GM19351 (cell line): ENCODE measurements at regions not wholly inside any gene's neighbourhood (a gene's known extent, or its start where the extent isn't known, plus 50 kb on each side); places are given as distances from the start of the nearest gene placed in this dataset.

Experiments used
- ATAC-seq: cut with Tn5 transposase; IDR thresholded peaks from one replicate; pipeline ENCODE4 v1.9.1; 2021; ENCODE audit warnings: mild to moderate bottlenecking, moderate library complexity; ENCODE audit not compliant: unreplicated experiment

- ATAC-seq = no peak
These were observed 371.6 kb downstream of the EIPR1 start for GRCh38 chr2:3005859-3006501.

DNA sequence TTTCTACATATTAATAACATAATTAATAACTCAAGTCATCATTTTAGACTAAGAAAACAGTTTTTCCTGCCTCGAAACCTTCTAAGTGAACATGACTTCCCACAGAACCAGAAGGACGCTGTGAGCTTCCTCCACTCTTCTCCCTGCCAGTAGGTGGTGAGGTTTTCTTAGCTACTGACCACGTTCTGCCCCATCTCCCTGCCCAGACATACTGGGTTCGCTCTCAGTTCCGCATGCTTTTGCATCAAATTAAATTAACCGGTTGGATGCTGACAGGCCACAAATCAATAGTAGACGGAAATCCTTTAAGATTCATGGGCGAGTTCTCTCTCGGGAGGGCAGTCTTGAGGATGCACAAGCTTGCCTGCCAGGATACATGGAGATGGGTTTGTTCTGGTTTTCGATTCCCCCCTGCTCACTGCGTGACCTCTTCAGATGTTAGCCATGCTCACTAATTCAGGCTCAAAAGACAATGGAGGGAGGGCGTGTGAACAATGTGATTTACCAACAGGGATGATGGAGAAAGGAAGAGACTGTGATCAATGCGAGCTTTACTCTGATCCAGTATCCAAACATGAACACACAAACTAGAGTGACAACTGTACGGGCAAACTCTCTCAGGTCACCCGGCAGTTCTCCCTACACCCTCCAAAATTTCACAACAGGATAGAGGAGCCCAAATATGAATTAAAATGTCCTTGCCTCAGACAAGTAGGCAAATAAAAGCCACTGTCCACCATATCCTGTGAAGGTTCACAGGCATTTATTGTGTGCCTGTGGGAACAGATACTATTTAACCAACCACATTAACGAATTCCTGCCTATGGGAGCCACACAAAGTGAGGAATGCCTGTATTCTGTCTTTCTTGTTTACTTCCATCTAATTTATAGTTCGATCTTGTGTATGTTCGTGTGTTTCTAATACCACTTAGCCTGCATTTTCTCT is 375.7 kb downstream of the EIPR1 start:
- no peak for ATAC-seq

- ATAC-seq = no peak
These were observed 376.6 kb downstream of the EIPR1 start for GRCh38 chr2:3000968-3001367.

DNA sequence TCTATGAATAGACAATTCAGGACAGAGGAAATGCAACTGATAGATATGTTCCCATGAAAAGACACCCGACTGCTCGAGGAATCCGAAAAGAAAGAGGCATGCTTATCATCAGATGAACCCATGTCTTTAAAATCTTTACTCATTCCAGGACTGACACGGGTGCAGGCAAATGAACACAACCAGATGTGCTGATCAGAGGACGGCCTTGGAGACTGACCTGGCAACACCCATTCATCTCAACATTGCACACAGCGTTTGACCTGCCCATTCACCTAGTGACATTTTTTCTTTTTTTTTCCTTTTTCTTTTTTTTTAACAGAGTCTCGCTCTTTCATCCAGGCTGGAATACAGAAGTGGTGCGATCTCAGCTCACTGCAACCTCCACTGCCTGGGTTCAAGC is 377.5 kb downstream of the EIPR1 start:
- ATAC-seq = no peak

DNA sequence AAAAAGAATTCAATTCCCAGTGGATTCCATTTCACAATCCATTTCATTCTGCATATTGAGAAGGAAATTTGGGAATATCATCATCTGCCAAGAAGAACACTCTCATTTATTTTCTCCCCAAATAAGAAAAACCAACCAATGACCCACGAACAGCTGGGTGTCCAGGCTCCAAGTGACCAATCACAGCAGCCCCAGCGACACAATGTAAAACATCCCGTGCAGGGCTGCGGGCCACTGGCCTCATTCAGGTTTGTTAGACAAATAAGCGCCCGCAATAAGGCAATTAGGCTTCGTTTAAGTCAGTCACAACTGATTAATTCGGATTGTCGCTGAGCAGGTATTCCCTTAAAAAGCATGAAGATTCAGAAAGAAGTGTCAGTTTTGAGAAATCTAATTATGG is 378.6 kb downstream of the EIPR1 start:
- ATAC-seq = no peak

GRCh38 chr2:2993172-2993692 is 384.4 kb downstream of the EIPR1 start:
- ATAC-seq = no peak

DNA sequence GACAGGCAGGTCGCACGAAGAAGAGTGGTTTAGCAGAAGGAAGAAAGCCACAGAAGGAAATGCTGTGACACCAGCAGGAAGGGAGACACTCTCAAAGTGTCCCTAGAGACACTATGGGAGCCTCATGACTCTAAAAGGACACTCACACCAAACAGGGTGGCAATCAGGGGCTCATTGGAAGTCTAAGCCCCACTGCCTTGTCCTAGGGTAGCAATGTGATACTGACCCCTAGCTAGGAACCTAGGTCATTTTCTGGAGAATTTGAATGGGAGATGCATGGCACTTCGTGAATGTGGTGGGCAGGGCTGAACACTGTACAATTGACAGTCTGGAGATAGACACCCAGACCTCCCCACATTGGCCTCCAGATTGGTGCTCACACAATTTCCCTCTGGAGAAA is 385.0 kb downstream of the EIPR1 start:
- ATAC-seq = no peak

DNA sequence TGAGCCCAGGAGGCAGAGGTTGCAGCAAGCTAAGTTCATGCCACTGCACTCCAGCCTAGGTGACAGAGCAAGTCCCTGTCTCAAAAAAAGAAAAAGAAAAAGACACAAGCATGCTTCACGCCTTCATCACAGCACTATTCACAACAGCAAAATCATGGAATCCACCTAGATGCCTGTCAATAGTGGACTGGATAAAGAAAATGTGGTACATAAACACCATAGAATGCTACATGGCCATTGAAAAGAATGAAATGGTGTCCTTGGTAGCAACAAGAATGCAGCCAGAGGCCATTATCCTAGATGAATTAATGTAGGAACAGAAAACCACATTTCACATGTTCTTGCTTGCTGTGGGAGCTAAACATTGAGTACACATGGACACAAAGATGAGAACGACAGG is 392.6 kb downstream of the EIPR1 start:
- ATAC-seq = no peak

DNA sequence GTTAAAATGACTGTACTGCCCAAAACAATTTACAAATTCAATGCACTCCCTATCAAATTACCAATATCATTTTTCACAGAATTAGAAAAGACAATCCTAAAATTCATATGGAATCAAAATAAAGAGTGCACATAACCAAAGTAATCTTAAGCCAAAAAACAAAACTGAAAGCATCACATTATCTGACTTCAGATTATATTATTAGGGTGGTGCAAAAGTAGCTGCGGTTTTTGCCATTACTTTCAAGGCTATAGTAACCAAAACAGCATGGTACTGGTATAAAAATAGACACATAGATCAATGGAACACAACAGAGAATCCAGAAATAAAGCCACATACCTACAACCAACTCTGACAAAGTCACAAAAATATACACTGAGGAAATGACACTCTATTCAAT is 396.6 kb downstream of the EIPR1 start:
- peak; percentile 72 for ATAC-seq

DNA sequence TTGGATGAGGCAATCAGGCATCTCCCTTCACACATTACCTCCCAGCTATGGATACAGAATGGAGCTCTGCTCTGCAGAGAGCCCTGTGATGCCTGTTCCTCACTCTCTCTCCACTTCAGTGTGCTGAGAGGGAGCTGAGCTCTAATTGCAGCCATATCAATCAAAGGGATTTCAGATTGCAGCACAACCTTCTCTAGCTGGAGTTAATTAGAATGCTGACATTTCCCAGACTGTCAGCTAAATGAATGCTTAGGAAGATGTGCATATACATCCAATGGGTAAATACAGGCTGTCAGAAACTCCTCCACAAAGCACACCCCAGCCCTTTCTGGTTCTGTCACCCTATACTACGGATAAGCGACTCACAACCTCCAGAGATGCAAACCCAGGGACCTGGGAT is 402.6 kb downstream of the EIPR1 start:
- ATAC-seq = no peak

- ATAC-seq = no peak
These were observed 417.0 kb downstream of the EIPR1 start for GRCh38 chr2:2960441-2961133.

DNA sequence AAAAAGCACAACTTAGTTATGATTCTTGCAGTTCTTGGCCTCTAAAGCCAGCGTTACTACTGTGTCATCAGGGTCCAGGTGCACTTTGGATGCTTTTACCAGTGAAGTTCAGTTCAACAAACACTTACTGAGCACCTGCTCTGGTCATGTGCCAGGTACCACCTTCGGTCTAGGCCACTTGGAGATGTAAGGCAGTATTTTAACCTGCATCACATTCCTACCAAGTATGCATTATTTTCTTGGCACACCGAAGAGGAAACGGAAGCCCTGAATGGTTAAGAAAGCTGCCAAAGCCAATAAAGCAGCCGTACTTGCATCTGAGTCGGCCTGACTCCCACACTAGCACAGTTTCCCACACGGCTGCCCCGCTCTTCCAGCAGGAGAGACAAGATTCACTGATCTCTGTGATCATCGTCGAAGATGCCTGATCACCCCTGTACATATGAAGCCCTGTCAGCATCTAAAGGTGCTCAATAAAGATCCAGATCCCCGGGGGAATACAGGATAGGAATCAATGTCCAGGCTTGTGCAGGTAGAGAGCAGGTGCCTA is 427.1 kb downstream of the EIPR1 start:
- no peak for ATAC-seq

- ATAC-seq = no peak
These were observed 430.2 kb downstream of the EIPR1 start for GRCh38 chr2:2947406-2947805.

DNA sequence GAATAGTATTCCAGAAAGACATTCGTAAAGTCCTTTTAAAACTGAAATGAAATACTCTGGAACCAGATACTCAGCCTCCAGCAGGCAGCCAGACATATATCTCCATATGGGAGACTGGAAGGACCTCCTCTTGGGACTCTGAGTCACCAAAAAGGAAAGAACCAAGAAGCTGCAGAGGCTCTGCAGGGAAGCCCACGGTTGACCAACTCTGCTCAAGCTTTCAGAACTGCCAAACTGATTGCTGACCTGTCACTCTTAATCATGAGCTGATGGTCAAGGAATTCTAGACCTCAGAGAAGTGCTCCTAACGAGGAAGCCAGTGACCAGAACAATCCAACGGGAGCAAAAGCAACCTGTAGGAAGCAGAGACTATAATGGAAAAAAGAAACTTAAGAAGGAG is 434.7 kb downstream of the EIPR1 start:
- ATAC-seq = no peak

GRCh38 chr2:2942225-2942624 is 435.4 kb downstream of the EIPR1 start:
- ATAC-seq = no peak

DNA sequence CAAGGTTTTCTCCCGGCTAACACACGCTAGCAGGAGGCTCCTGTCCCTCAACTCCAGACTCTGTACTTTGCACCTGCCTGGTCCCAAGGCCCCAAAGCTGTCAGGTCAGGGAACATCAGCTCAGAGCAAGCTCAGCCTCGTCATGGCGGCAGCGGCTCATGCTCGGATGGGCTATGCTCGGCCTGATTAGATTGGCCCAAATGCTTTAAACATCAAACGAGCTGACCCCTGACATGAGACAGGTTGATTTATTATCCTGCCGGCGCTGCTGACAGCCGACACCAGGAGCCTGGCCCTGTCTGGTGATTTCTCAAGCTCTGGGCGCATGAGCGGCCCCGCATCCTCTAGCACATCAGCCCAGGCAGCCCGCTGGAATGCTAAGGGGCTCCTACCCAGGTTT is 436.4 kb downstream of the EIPR1 start:
- no peak for ATAC-seq

GRCh38 chr2:2940702-2941101 is 436.9 kb downstream of the EIPR1 start:
- no peak for ATAC-seq

GRCh38 chr2:2940061-2940460 is 437.6 kb downstream of the EIPR1 start:
- no peak for ATAC-seq

DNA sequence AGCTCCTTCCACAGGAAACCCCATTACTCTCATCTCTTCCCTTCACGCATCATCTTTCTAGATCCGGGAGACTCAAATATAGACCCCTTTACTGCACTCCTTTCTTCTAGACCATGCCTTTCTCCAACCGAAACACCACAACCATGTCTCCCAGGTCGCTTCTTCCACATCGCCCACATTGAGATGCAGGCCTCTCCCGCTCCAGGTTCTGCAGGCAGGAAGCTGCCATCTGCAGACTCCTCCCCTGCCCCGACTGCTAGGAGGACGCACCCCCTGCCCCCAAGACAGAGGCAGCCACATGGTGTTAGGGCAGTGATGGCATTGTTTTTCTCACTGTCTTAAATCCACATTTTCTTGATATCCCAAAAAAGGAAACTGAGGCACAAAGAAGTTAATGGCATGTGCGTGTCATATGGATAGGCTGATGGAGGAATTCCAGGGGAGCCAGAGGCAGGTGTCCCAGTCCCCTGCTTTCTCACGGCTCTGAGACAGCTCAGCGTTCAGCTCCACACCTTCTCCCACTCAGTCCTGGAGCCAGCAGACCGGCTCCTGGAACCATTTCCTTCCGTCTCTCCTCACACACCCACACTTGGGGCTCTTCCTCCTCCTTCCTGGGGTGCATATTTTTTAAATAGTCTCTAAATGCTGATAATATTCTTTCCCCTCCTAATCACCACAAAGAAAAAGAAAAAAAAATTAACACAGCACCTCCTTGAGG is 438.4 kb downstream of the EIPR1 start:
- ATAC-seq = no peak

DNA sequence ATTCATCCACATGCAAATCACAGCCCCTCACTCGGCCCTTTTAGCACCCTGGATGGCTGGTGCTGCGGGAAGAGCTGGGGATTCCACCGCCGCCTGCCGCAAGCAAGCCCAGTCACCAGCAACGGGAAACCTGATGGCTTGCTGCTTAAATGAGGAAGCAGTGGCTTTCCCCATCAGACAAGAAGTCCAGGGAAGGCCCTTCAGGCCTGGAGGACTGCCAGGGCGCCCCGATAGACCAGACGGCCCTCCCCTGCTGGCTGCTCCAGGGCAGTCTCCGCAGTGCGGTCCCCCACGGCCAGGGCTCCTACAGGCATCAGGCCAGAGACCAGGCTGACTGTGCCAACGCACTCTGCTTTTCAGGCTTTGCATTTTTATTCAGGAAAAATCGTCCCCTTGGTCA is 439.1 kb downstream of the EIPR1 start:
- ATAC-seq = no peak
